GM23248 (cell line): ENCODE measurements at regions not wholly inside any gene's neighbourhood (a gene's known extent, or its start where the extent isn't known, plus 50 kb on each side); places are given as distances from the start of the nearest gene placed in this dataset.

Source experiments
- EZH2 ChIP-seq: fragments of 200-600 bp; sonication (generic); IDR thresholded peaks from 2 replicates; pipeline ENCODE4 v1.6.1; 2018; ENCODE audit warnings: antibody characterized with exemption, mild to moderate bottlenecking; ENCODE audit not compliant: insufficient read depth, poor library complexity, severe bottlenecking
- EZH2phosphoT487 ChIP-seq: fragments of 200-600 bp; sonication (generic); IDR thresholded peaks from 2 replicates; pipeline ENCODE4 v1.6.1; 2018; ENCODE audit warnings: antibody characterized with exemption, moderate library complexity, mild to moderate bottlenecking, low read depth; ENCODE audit not compliant: insufficient read depth

- TF ChIP-seq EZH2 (no peak), EZH2phosphoT487 (no peak)
Observed at GRCh38 chr1:194952171-194952570, 1656.1 kb downstream of the KCNT2 start.
